ENCODE measurements at regions not wholly inside any gene's neighbourhood (a gene's known extent, or its start where the extent isn't known, plus 50 kb on each side); places are given as distances from the start of the nearest gene placed in this dataset.
A peak's percentile ranks its signal among the peaks of the same experiment; 100 is the strongest.

DNA sequence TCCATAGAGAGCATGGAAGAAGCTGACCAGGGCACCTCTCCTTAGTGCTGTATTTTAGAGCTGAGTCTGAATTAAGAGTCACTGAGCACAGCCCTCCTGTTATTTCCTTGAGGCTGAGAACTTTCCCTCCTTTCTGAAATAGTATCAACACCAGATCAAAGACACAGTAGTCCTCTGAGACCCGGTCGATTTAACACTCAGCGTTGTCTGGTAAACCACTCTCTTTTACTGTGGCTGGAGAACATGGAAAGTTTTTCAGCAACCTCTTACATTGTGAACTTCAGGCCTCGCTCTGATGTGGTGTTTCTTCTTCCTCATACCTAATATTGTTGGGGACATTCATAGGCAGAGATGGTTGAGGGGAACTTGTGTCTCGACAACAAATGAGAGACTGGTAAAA is 202.0 kb upstream of the MTPN start:
- no peak for DNase-seq (ENCODE audit: low read depth in 2 of 2)

DNA sequence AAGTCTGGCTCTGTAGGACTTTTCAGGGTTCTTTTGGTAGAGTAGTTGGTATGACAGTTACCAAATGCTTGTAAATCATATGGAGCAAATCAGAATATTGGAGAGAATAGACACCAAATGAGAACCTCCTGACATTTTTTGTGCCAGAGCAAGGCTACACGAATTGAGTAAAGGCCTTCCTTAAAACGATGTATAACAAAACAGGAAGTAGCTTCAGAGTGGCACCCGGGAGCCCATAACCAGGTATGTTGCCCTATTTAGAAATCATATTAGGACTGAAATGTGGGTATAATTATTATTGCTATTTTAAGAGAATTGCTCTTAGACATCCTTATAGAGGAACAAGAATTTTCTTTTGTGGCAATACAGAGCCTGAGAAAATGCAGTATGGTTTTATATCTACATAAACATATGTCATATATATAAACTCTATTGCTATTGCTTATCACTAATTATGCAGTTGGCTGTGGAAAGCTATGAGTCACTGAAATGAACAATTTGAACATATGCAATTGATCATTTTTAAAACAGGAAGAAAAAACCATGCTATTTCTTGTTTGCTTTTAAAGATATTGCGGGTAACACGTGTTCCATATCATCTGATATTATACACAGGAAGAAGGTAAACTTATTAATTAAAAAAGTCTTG is 197.4 kb upstream of the MTPN start:
- DNase-seq (ENCODE audit: low read depth in 2 of 2) = no peak

DNA sequence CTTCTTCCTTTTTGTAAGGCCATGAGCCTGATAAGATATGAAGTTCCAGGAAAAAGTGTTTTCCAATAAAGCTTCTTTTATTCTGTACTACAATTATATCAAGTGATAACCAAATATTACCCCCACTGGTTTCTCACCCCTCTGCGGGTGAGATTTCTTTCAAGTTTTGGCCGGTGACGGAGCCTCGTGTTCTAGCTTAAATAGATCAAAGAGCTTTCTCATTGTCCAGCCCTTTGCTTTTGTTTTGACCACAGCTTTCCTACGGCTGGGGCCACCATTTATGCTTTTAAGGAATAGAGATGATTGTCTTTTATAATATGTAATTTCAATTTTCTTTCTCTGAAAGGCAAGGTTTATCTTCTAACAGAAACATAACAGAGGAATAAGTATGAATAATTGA is 196.7 kb upstream of the MTPN start:
- DNase-seq (ENCODE audit: low read depth in 2 of 2) = no peak

DNA sequence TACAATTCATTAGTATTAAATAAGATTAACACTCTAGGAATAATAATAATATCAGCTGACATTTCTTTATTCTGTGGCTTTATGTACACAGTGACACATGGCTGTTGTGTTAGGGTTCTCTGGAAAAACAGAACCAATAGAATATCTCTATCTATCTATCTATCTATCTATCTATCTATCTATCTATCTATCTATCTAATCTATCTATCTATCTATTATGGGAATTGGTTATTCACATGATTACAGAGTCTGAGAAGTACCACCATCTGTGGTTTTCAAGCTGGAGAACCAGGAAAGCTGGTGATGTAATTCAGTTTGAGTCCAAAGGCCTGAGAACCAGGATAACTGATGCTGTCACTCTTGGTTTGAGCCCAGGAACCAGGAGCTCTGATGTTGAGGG is 194.1 kb upstream of the MTPN start:
- DNase-seq (ENCODE audit: low read depth in 2 of 2) = no peak

DNA sequence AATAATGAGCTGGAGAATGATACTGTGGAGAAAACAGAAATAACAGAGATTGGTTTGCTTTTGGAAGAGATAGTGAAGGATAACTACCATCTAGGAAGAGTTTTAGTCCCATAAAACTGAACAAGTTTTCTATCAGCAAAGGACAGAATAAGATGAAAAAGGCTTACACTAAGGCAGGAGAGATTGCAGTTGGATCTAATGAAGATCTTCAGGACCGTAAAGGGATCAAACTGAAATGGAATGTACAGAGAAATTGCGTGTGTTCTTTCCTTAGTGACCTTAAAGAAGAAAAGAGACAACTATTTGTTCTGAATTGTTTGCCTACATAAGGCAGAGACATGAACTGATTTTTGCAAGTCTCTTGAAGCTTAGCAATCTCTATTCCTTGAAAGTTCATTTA is 191.7 kb upstream of the MTPN start:
- no peak for DNase-seq (ENCODE audit: low read depth in 2 of 2)

DNA sequence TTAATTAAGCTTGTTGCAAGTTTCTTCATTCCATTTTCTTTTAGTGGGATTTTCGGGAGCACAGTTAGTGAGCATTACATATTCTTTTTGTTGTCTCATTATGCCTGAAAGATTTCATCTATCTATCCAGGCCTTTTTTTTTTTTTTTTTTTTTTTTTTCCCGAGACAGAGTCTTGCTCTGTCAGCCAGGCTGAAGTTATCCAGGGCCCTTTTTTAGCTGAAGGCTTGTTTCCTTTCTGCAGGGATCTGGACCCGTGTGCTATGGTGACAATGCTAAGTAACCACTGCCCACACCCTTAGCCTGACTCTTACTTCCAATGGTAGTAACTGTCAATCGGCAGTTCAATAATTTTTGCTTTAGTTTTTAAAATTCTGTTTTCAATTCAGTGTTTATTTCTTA is 190.8 kb upstream of the MTPN start:
- no peak for DNase-seq (ENCODE audit: low read depth in 2 of 2)

DNA sequence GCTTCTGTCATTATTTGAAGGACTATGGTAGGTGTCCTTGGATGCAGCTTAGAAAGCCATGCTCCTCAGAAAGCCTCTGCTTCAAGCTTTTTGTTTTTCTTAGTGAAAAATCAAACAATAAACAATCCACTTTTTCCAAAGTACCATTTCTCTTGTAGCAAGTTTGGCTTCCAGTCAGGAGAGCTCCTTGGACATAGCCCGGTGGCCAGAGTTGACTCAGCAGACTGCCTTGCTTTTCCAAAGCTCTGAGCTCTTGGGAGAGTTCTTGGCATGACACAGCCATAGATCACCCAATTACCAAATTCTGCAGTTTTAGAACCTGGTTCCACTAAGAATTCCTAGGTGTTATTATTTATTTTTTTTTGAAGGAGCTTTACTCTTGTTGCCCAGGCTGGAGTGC is 189.4 kb upstream of the MTPN start:
- DNase-seq (ENCODE audit: low read depth in 2 of 2) = no peak

DNA sequence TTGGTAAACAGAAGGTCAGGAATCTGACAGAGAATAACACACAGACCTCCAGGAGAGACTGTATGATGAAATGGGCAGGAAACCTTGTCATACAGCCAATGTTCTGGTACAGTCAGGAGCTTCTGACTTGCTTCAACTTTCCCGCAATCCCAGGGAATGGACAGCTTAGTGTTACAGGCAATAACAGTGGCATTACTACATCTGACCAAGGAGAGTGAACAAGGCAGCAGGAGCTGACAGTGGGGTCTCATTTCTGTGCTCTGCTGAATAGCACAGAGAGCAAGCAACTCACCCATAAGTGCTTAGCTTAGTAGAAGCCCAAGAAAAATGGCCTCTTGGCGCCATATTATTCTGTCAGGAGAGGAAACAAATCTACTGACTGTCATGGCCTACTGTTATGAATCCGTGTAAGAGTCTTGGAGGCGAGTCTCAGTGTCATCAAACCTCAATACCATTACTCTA is 186.2 kb upstream of the MTPN start:
- DNase-seq (ENCODE audit: low read depth in 2 of 2) = no peak

DNA sequence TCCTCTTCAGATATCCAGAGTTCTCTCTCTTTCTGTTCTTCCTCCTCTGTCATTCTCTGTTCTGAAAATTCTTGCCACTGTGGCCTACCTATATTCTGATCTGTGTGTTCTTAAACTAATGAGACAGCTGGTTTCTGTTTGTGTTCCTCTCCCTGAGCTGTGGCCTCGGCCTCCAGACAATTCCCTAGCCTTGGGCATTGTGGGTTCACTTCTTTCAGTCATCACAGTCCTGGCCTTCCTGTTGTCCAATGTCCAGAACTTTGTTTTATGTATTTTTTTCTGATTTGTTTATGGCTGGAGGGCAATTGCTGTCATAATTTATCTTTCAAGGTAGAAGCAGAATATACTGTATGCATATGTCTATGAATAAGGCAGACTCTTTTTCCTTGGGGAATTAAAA is 173.2 kb upstream of the MTPN start:
- no peak for DNase-seq (ENCODE audit: low read depth in 2 of 2)

DNA sequence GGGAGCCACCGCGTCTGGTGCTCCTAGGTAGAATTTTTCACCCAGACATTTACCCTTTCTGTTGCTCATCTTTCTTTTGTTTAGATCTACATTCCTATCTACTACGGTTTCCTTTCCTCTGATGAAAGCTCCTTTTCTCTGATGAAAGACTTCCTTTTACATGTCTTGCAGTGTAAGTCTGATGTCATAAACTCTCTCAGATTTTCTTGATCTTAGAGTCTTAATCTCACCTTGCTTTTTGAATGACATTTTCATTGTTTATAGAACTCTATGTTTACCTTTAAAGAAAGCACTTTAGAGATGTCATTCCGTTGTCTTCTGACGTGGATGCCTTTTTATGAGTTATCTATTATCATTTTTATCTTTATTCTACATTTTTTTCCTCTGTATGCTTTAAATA is 171.8 kb upstream of the MTPN start:
- no peak for DNase-seq (ENCODE audit: low read depth in 2 of 2)

DNA sequence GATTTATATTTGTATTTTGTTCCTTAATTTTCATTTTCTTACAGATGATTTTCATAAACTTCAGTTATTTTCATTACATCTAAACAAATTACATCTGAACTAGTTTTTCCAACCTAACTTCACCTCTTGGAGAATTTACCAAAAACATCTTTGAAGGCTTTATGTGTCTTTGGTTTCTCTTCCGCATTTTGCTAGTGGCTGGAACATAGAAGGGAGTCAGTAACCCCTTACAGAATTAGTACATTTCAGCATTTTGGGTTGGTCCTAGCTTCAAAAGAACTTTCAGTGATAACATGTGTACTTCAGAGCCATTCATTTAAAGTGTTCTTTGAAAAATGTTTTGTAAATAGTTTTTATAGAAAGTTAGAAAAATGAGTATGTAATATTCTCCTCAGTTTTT is 169.8 kb upstream of the MTPN start:
- DNase-seq (ENCODE audit: low read depth in 2 of 2) = no peak

DNA sequence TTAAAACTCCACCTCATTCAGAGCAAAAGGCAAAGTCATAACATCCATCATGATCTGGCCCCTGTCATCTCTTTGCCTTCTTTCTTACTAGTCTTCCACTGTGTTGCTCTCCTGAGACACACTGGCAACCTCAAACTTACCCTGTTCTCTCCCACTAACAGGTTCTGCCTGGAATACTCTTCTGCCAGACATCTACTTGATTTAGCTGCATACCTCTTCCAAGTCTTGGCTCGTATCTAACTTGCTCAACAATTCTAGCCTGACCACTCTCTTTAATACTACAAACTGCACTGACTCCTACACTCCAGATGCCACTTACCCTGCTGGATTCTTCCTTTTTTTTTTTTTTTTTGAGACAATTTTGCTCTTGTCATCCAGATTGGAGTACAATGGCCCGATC is 167.0 kb upstream of the MTPN start:
- no peak for DNase-seq (ENCODE audit: low read depth in 2 of 2)

DNA sequence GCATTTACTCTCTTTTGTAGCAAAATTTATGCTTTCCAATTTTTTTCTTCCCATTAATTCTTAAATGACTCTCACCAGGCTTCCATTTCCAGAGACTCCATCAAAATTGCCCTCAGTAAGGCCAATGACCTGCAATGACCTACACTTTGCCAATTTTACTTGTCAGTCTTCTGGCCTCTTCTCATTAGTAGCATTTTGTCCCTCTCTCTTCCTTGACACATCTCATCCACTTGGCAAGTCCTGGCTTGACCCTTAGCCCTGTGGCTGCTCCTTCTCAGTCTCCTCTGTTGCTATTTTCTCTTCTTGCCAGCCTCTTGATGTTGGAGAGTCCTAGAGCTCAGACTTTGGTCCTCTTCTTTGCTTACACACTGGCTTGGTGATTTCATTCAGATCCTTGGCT is 166.1 kb upstream of the MTPN start:
- no peak for DNase-seq (ENCODE audit: low read depth in 2 of 2)

DNA sequence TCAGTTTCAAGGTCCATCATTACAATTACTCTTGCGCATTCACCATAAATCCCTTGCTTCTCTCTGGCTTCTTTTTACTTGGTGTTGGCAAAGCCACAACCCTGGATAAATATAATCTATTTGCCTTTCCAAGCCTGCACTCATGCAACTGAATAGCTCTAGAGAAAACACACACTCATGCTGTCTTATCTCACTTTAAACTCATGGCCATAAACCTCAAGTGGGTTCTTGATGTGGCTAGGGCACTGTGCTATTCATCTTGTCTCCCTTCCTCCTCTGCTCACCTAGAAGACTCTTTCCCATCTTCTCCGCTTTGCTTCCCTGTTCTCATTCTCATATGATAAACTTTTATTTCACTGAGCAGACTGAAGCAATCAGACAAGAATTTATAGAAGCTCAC is 165.4 kb upstream of the MTPN start:
- DNase-seq (ENCODE audit: low read depth in 2 of 2) = no peak

DNA sequence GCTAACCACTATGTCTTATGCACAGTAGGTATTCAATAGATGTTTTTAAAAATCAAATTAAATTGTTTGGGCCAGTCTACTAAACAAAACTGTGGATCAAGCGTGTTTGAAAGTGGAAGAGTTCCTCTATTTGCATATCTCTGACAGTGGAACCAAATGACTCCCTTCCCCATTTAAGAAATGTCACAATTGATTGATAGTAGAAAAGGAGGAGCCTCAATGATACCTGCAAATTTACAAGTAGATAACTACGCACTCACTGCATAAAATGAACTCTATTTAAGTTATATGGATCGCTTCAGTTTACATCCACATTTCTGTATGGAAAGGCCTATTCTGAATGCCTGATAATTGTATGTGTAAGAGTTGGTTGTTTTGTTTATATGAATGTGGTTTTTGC is 163.3 kb upstream of the MTPN start:
- no peak for DNase-seq (ENCODE audit: low read depth in 2 of 2)

DNA sequence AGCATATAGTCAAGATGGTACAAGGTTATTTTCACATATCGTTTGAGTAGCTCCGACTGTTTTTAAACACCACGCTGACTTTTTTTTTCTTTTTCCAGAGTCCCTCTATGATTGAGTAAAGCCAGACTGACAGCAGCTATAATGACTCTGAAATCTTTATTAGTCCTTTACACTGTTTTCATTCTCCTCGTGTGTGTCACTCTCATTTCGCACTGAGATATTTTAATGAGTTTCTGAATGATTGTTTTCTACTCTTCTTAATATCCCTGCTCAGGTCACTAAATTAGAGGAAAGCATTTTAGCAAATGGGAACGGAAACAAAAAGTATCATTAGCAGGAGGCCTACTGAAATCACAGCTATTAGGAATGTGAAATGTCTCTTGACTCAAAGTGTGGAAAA is 162.3 kb upstream of the MTPN start:
- DNase-seq (ENCODE audit: low read depth in 2 of 2) = no peak

DNA sequence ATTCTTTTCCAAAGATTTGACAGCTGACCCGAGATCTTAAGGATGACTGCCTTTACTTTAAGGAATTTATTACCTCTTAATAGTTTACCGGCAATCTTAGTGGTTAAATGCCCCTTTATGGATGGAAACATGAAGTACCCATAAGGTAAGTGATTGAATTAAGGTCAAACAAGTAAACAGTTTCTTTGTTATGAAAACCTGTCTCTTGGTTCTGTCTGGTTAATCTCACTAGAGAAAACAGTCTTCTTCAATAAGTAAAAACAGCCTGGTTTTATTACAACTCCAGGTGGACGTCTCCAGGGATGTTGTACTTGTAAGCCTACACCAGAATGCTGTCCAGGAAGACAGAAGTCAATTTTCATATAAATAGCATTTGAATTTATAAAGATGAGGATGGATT is 161.8 kb upstream of the MTPN start:
- DNase-seq (ENCODE audit: low read depth in 2 of 2) = no peak

DNA sequence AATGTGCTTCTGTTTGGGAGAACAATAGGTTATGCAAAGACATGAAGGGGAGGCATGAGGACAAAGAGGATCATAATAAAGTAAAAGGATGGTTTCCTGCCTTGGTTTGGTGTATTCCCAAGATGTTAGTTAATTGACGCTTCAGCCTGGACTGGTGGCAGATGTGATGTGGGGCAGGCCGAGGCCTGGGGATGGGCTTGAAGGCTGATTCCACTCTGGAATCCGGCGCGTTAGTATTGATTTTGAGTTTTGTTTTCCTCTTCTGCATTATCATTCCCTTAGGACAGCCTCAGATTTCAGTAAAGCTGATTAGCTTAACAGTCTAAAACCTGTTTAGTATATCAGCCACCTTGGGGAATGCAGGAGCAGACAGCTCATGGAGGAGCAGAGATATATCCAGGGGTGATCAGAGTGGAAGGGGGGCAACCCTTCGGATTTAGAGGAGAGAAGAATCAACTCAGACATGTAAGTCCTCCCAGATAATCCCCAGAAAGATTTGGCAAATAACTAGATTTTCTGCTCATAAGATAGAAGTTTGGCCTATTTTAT is 159.8 kb upstream of the MTPN start:
- no peak for DNase-seq (ENCODE audit: low read depth in 2 of 2)

DNA sequence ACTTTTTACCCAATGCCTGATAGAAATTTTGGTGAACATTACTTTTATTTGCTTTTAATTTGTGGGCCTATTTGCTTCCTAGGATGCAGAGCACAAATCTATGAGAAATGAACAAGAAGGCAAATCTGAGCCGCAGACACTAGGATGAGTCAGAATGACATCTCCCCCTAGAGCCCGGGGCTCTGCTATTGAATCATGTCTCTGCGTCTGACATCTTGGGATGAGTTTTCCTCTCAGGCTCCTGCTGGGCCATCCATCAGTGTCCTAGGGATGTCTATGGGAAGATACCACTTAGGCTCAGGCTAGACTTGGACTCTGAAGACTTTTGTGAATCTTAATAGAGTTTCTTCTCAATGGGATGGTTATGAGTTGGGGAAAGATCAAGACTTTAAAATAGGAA is 157.3 kb upstream of the MTPN start:
- DNase-seq (ENCODE audit: low read depth in 2 of 2) = peak in 1 of 2 experiments; percentile 6

DNA sequence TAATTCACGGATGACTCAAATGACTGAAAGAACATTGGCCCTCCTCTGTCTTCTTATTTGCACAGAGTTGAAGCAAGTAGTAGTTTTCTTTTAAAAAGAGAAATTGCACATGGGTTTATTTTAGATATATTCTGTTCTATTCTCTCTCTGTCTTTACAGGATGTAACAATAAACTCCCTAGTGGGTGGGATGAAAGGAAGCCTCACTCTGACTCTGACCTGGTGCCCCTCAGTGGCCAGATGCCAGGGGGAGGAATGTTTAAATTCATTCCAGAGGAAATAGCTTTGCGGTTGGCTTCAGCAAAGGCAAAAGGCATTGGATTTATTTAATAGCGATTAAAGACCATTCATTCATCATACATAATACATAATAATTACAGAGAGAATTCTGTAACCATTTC is 156.4 kb upstream of the MTPN start:
- peak in 1 of 2 experiments; percentile 23 for DNase-seq (ENCODE audit: low read depth in 2 of 2)

DNA sequence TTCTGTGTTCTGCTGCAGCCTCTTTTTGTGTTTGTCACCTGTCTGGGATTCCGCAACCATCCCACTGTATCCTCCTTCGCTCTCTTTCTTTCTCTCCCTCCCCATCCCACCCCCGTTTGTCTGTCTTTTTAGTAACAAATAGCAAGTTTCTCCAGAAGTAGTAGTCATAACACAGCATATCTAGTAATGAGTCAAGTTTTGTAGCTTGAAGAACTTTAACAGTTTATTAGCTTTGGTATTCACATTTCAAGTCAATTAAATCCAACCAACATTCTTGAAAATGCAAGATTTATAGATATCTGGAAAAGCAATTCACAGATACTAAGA is 154.1 kb upstream of the MTPN start:
- no peak for DNase-seq (ENCODE audit: low read depth in 2 of 2)

DNA sequence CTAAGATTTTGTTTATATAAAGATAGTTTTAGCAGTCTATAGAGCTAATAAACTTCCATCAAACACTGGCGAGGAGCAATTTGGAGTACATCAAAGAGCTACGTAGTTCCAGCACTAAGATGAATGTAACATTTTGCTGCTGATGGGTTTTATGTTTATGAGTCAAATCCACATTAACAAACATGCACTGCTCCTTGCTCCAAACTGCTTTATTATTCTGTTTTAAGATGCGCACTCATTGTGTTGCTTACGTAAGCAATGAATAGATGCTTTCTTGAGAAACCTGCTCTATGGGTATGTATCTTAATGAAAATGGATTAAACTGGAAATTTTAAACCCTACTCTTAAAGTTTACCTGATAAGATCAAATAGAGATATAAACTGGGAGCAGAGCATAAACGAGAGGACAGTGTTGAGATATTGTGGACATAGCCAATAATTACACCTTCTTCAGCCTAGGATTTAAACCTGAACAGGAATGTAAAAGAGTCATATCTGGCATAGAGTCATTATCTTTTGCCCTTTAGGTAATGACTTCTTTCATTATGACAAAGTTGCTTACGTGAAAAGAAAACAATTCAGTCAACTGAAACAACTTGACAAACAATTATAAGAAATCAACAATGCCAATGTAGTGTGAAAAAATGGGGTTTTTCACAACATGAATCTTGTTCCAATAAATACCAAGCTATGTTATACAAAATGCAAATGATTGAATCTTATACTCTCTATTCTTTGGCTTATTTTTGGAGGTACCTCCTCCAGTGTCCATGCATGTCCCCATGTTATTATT is 153.5 kb upstream of the MTPN start:
- DNase-seq (ENCODE audit: low read depth in 2 of 2) = no peak

DNA sequence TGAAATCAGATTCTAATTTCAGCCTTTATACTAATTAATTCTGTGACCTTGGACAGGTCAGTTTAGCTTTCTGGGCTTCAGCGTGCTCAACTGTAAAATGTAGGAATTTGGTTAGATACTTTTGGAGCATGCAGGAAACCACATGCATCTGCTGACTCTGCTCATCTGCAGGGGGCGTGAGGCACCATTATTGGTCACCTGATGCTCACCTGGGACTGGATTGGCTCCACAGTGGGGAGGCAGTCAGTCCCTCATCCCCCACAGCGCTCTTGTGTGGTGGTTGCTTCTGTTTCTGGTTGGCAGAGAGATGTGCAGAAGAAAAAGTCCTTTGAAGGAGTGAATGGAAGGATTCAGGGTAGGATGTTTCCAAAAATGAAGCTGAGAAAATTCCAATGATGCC is 150.9 kb upstream of the MTPN start:
- no peak for DNase-seq (ENCODE audit: low read depth in 2 of 2)

DNA sequence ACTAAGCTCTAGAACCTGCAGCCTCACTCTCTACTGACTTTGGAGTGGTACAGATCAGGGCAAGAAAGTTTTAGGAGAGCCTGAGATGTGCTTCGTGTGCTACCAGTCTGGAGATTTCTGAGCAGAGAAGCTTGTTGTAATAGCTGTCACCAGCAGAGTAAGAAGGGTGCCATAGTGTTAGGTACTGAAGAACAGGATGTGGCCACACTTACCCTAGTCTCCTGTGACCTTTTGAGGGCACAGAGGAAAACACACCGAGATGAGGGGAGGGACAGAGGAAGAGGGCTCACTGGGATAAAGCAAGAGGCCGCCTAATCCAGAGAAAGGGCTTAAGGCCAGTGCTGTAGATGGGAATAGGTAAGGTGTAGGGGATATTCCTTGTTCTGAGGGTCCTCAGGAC is 146.2 kb upstream of the MTPN start:
- DNase-seq (ENCODE audit: low read depth in 2 of 2) = no peak
